ENCODE measurements at regions not wholly inside any gene's neighbourhood (a gene's known extent, or its start where the extent isn't known, plus 50 kb on each side); places are given as distances from the start of the nearest gene placed in this dataset.

- TF ChIP-seq EZH2phosphoT487 (IDR thresholded peaks at IDR 0.05; ENCODE audit: borderline replicate concordance) (no peak), ELF1 (IDR thresholded peaks at IDR 0.05; ENCODE audit: borderline replicate concordance, low read depth) (no peak), ATF3 (IDR thresholded peaks at IDR 0.05) (no peak), SRF (IDR thresholded peaks at IDR 0.05; ENCODE audit: low read depth) (no peak), TCF7L2 (IDR thresholded peaks at IDR 0.05; ENCODE audit: borderline replicate concordance, extremely low read depth, insufficient read depth, insufficient read length) (no peak)
These were observed 106.3 kb upstream of the VRK1 start (continued) for GRCh38 chr14:96690713-96691383.

GRCh38 chr14:96693252-96693820, 103.8 kb upstream of the VRK1 start:
- H3K27me3 ChIP-seq (ENCODE audit: insufficient read depth, low read length), result peaks cover 16% of the 10 kb centered on the region; the same call in 1 of the 2 replicates
- intact Hi-C loops (cut with micrococcal nuclease), result no loop called here
- ATAC-seq, result no peak
- POLR2A ChIA-PET, result no interaction called here
- no peaks in the 10 kb centered on the region for H3K9me2 ChIP-seq (ENCODE audit: insufficient read depth)
- BruUV-seq (replicated peaks), result no TSS peak
- H3K4me2 ChIP-seq (ENCODE audit: low read length), result no peak overlapping the region
- no peak overlapping the region for H3K9ac ChIP-seq (ENCODE audit: low read length)
- no peak overlapping the region for H2AFZ ChIP-seq (ENCODE audit: low read depth, low read length, poor library complexity, severe bottlenecking)
- H3K36me3 ChIP-seq (ENCODE audit: control insufficient read depth in 1 of 2, insufficient read depth in 2 of 2, low read length in 2 of 2), result no peaks in the 10 kb centered on the region
- no peak overlapping the region for H3K4me3 ChIP-seq (replicated peaks in 1 of 2; ENCODE audit: low read depth in 1 of 2, low read length in 2 of 2)
- H3K27ac ChIP-seq (ENCODE audit: low read depth, low read length), result no peak overlapping the region
- no peaks in the 10 kb centered on the region for H3K79me2 ChIP-seq (ENCODE audit: insufficient read depth, low read length)
- no peak for DNase-seq (ENCODE audit: low read depth, low spot score)
- CTCF ChIA-PET, result no interaction called here
- no peaks in the 10 kb centered on the region for H3K4me1 ChIP-seq (ENCODE audit: control insufficient read depth in 1 of 2, insufficient read depth in 2 of 2, low read length in 2 of 2)
- H3K9me3 ChIP-seq (ENCODE audit: control insufficient read depth in 1 of 2, insufficient read depth in 1 of 2, low read depth in 1 of 2, low read length in 2 of 2), result no peaks in the 10 kb centered on the region
- H4K20me1 ChIP-seq (ENCODE audit: insufficient read depth), result no peaks in the 10 kb centered on the region
- RAD21 ChIA-PET (ENCODE audit: low non-redundant PET in 1 of 2, low total read pairs in 2 of 2, uncharacterized antibody in 2 of 2, unreplicated experiment in 2 of 2), result no interaction called here
- TF ChIP-seq ZNF274 (IDR thresholded peaks at IDR 0.05; ENCODE audit: low read depth, low read length) (no peak), SP1 (IDR thresholded peaks at IDR 0.05; ENCODE audit: low read depth) (no peak), CTCF (IDR thresholded peaks at IDR 0.05 in 2 of 3, conservative IDR thresholded peaks at IDR 0.05 in 1 of 3; ENCODE audit: borderline replicate concordance in 1 of 3, insufficient read depth in 1 of 3, low read depth in 2 of 3, low read length in 2 of 3) (no peak), JUND (IDR thresholded peaks at IDR 0.05) (no peak), ELF1 (IDR thresholded peaks at IDR 0.05; ENCODE audit: borderline replicate concordance, low read depth) (no peak), ATF3 (IDR thresholded peaks at IDR 0.05) (no peak), REST (IDR thresholded peaks at IDR 0.05; ENCODE audit: low read depth) (no peak), ZBTB33 (IDR thresholded peaks at IDR 0.05; ENCODE audit: extremely low read depth, insufficient replicate concordance, low read length) (no peak), EZH2phosphoT487 (IDR thresholded peaks at IDR 0.05; ENCODE audit: borderline replicate concordance) (no peak), SRF (IDR thresholded peaks at IDR 0.05; ENCODE audit: low read depth) (no peak), CBX3 (IDR thresholded peaks at IDR 0.05; ENCODE audit: low read depth) (no peak), ZFX (IDR thresholded peaks at IDR 0.05) (no peak), FOSL1 (IDR thresholded peaks at IDR 0.05; ENCODE audit: low read depth) (no peak), SIN3A (IDR thresholded peaks at IDR 0.05; ENCODE audit: low read depth) (no peak), EZH2 (IDR thresholded peaks at IDR 0.05) (no peak)
